Mesenchymal stem cell (in vitro differentiated cells and primary cell): ENCODE measurements at regions not wholly inside any gene's neighbourhood (a gene's known extent, or its start where the extent isn't known, plus 50 kb on each side); places are given as distances from the start of the nearest gene placed in this dataset.

Experiments
- DNase-seq: peaks from one replicate; pipeline ENCODE4 v3.0.0-alpha.2; 2013
- H2AFZ ChIP-seq: one replicate; pipeline ENCODE4 v1.6.1; 2013; ENCODE audit warnings: low read depth, mild to moderate bottlenecking, control low read depth, inconsistent platforms, low read length, moderate library complexity
- H2AK5ac ChIP-seq: 2 replicates; pipeline ENCODE4 v1.6.1; 2013; ENCODE audit warnings: low read length, moderate library complexity, mild to moderate bottlenecking, inconsistent platforms; ENCODE audit not compliant: severe bottlenecking
- H2BK120ac ChIP-seq: one replicate; pipeline ENCODE4 v1.6.1; 2013; ENCODE audit warnings: low read depth, mild to moderate bottlenecking, inconsistent platforms, low read length, moderate library complexity
- H2BK12ac ChIP-seq, 2 experiments: one replicate each; pipeline ENCODE4 v1.6.1; 2013; ENCODE audit warnings: inconsistent platforms in 2 of 2, low read length in 2 of 2, mild to moderate bottlenecking in 2 of 2, moderate library complexity in 2 of 2, control low read depth in 1 of 2
- H2BK15ac ChIP-seq: one replicate; pipeline ENCODE4 v1.6.1; 2013; ENCODE audit warnings: mild to moderate bottlenecking, low read depth, inconsistent platforms; ENCODE audit not compliant: poor library complexity, severe bottlenecking
- H2BK5ac ChIP-seq: 2 replicates; pipeline ENCODE4 v1.6.1; 2013; ENCODE audit warnings: low read depth, mild to moderate bottlenecking, low read length, control low read depth, inconsistent platforms; ENCODE audit not compliant: poor library complexity, severe bottlenecking
- H3K14ac ChIP-seq, 2 experiments: one replicate each; pipeline ENCODE4 v1.6.1; 2013; ENCODE audit warnings: inconsistent platforms in 2 of 2, low read length in 2 of 2, control low read depth in 1 of 2, mild to moderate bottlenecking in 1 of 2, moderate library complexity in 1 of 2
- H3K18ac ChIP-seq, 2 experiments: one replicate each; pipeline ENCODE4 v1.6.1; 2013; ENCODE audit warnings: inconsistent platforms in 2 of 2, low read length in 2 of 2, control low read depth in 1 of 2, low read depth in 1 of 2, mild to moderate bottlenecking in 1 of 2
- H3K23ac ChIP-seq, 2 experiments: one replicate each; pipeline ENCODE4 v1.6.1; 2013; ENCODE audit warnings: inconsistent platforms in 2 of 2, low read length in 2 of 2, mild to moderate bottlenecking in 2 of 2, moderate library complexity in 2 of 2, control low read depth in 1 of 2
- H3K27ac ChIP-seq: 2 replicates; pipeline ENCODE4 v1.5.1; 2013; ENCODE audit warnings: mild to moderate bottlenecking, moderate library complexity, low read length, control low read depth, inconsistent platforms; ENCODE audit not compliant: poor library complexity, severe bottlenecking
- H3K27me3 ChIP-seq, 2 experiments: 2 replicates each; pipeline versions ENCODE4 v1.6.1 to v1.7.0; 2013; ENCODE audit warnings: low read length in 2 of 2, mild to moderate bottlenecking in 2 of 2, moderate library complexity in 2 of 2, control low read depth in 1 of 2, inconsistent platforms in 1 of 2; ENCODE audit not compliant: control insufficient read depth in 1 of 2, insufficient read depth in 1 of 2
- H3K36me3 ChIP-seq, 2 experiments: 2 replicates each; pipeline versions ENCODE4 v1.6.1 to v1.7.0; 2013; ENCODE audit warnings: low read length in 2 of 2, control low read depth in 1 of 2, inconsistent platforms in 1 of 2, low read depth in 1 of 2, mild to moderate bottlenecking in 1 of 2; ENCODE audit not compliant: insufficient read depth in 2 of 2, control insufficient read depth in 1 of 2
- H3K4ac ChIP-seq, 2 experiments: one replicate each; pipeline ENCODE4 v1.6.1; 2013; ENCODE audit warnings: inconsistent platforms in 2 of 2, low read length in 2 of 2, mild to moderate bottlenecking in 2 of 2, moderate library complexity in 2 of 2, control low read depth in 1 of 2, low read depth in 1 of 2
- H3K4me1 ChIP-seq: 2 replicates; pipeline ENCODE4 v1.6.1; 2013; ENCODE audit warnings: low read depth, low read length, control low read depth; ENCODE audit not compliant: control insufficient read depth, insufficient read depth
- H3K4me2 ChIP-seq: 2 replicates; pipeline ENCODE4 v1.6.1; 2013; ENCODE audit warnings: low read length, mild to moderate bottlenecking, inconsistent platforms; ENCODE audit not compliant: poor library complexity, severe bottlenecking
- H3K4me3 ChIP-seq, 2 experiments: 2 replicates each; pipeline versions ENCODE4 v1.5.1 to v1.7.0; 2013; ENCODE audit warnings: low read length in 2 of 2, mild to moderate bottlenecking in 2 of 2, control low read depth in 1 of 2, low read depth in 1 of 2; ENCODE audit not compliant: insufficient read depth in 1 of 2
- H3K79me1 ChIP-seq: replicated peaks from 2 replicates; pipeline ENCODE4 v1.6.1; 2013; ENCODE audit warnings: mild to moderate bottlenecking, control low read depth, low read length, inconsistent platforms; ENCODE audit not compliant: poor library complexity, severe bottlenecking
- H3K9ac ChIP-seq: 2 replicates; pipeline ENCODE4 v1.7.0; 2013; ENCODE audit warnings: mild to moderate bottlenecking, low read length, moderate library complexity
- H3K9me3 ChIP-seq: 2 replicates; pipeline ENCODE4 v1.7.0; 2013; ENCODE audit warnings: mild to moderate bottlenecking, low read length; ENCODE audit not compliant: control insufficient read depth
- H4K8ac ChIP-seq: one replicate; pipeline ENCODE4 v1.6.1; 2013; ENCODE audit warnings: inconsistent platforms, mild to moderate bottlenecking, low read length, moderate library complexity
- H4K91ac ChIP-seq: one replicate; pipeline ENCODE4 v1.6.1; 2013; ENCODE audit warnings: mild to moderate bottlenecking, low read length, inconsistent platforms
- WGBS: methylation state at CpG from one replicate; pipeline ENCODE4 v1.1.7; 2013; ENCODE audit warnings: mixed read lengths; 5-methylcytosine and 5-hydroxymethylcytosine counted together

- H2BK15ac ChIP-seq = no peak overlapping the region
- H3K4me3 ChIP-seq = no peak overlapping the region
- no peaks in the 10 kb centered on the region for H3K36me3 ChIP-seq
Observed at GRCh38 chr21:43301409-43302061, 125.4 kb downstream of the SIK1 start.

GRCh38 chr21:43300496-43301408, 126.2 kb downstream of the SIK1 start:
- Histone ChIP-seq H3K36me3 (no peaks in the 10 kb centered on the region), H3K4ac (no peak overlapping the region), H3K4me3 (no peak overlapping the region), H2BK15ac (no peak overlapping the region), H4K91ac (no peak overlapping the region), H4K8ac (no peak overlapping the region), H3K4me2 (no peak overlapping the region), H2AK5ac (no peak overlapping the region), H3K9me3 (peaks cover 6% of the 10 kb centered on the region), H3K79me1 (no peaks in the 10 kb centered on the region), H3K14ac (peak overlapping the region in 1 of 2 experiments; percentile 31), H3K23ac (no peak overlapping the region), H3K4me1 (peaks cover 4% of the 10 kb centered on the region), H3K27me3 (peaks cover 0 to 65% of the 10 kb centered on the region in 2 experiments), H2AFZ (no peak overlapping the region), H2BK120ac (no peak overlapping the region), H3K9ac (no peak overlapping the region), H3K27ac (no peak overlapping the region), H3K18ac (no peak overlapping the region), H2BK12ac (no peak overlapping the region), H2BK5ac (no peak overlapping the region)
- WGBS = 86% methylated on average over 40 of the region's 42 CpGs
- no peak for DNase-seq

More at GRCh38 chr21:43301409-43302061, 125.4 kb downstream of the SIK1 start:
- Histone ChIP-seq H2BK120ac (no peak overlapping the region), H3K27ac (no peak overlapping the region), H3K4me1 (peaks cover 6% of the 10 kb centered on the region), H2BK5ac (no peak overlapping the region), H3K9me3 (no peaks in the 10 kb centered on the region), H3K4ac (no peak overlapping the region), H3K27me3 (peaks cover 0 to 61% of the 10 kb centered on the region in 2 experiments), H3K23ac (no peak overlapping the region), H2AFZ (no peak overlapping the region), H3K14ac (peak overlapping the region in 1 of 2 experiments; percentile 31), H4K8ac (no peak overlapping the region), H3K79me1 (no peaks in the 10 kb centered on the region), H2AK5ac (no peak overlapping the region), H4K91ac (no peak overlapping the region), H3K9ac (no peak overlapping the region), H3K4me2 (no peak overlapping the region), H2BK12ac (no peak overlapping the region), H3K18ac (no peak overlapping the region)
- DNase-seq = no peak
- 84% methylated on average over 19 of the region's 19 CpGs for WGBS

GRCh38 chr21:43299441-43300277, 127.3 kb downstream of the SIK1 start:
- no peak overlapping the region for H4K8ac ChIP-seq
- H2AFZ ChIP-seq = no peak overlapping the region
- H3K23ac ChIP-seq = no peak overlapping the region
- H2BK120ac ChIP-seq = no peak overlapping the region
- no peak overlapping the region for H3K9ac ChIP-seq
- H3K4me1 ChIP-seq = peaks cover 2% of the 10 kb centered on the region
- no peak overlapping the region for H2BK12ac ChIP-seq
- peaks cover 14% of the 10 kb centered on the region for H3K9me3 ChIP-seq
- H2AK5ac ChIP-seq = no peak overlapping the region
- DNase-seq = no peak
- H3K27me3 ChIP-seq = peaks cover 0 to 60% of the 10 kb centered on the region in 2 experiments
- no peak overlapping the region for H3K14ac ChIP-seq
- no peak overlapping the region for H3K27ac ChIP-seq
- no peak overlapping the region for H3K4ac ChIP-seq
- no peak overlapping the region for H2BK15ac ChIP-seq
- no peak overlapping the region for H3K18ac ChIP-seq
- no peak overlapping the region for H2BK5ac ChIP-seq
- no peaks in the 10 kb centered on the region for H3K36me3 ChIP-seq
- H3K4me2 ChIP-seq = no peak overlapping the region
- no peak overlapping the region for H3K4me3 ChIP-seq
- H3K79me1 ChIP-seq = no peaks in the 10 kb centered on the region
- H4K91ac ChIP-seq = no peak overlapping the region
- WGBS = 82% methylated on average over 32 of the region's 34 CpGs
